ENCODE measurements at regions not wholly inside any gene's neighbourhood (a gene's known extent, or its start where the extent isn't known, plus 50 kb on each side); places are given as distances from the start of the nearest gene placed in this dataset.

- TF ChIP-seq CTCF (conservative IDR thresholded peaks at IDR 0.05) (no peak), EZH2 (IDR thresholded peaks at IDR 0.05; ENCODE audit: low read depth) (no peak)
These were observed 782.3 kb downstream of the AMY1C start for GRCh38 chr1:104531990-104532389.

Measured in PC-9 (cell line).